ENCODE measurements at regions not wholly inside any gene's neighbourhood (a gene's known extent, or its start where the extent isn't known, plus 50 kb on each side); places are given as distances from the start of the nearest gene placed in this dataset.
"Not testable (repeated sequence)": the region's sequence is repeated elsewhere in the genome, so short reads cannot be mapped to it uniquely, and the experiment has no call there.

- not testable (repeated sequence) for DNase-seq (ENCODE audit: low spot score)
These were observed 176.8 kb downstream of the CDC14C start for GRCh38 chr7:49100908-49101740.

- DNase-seq (ENCODE audit: low spot score): no peak
These were observed 178.1 kb downstream of the CDC14C start for GRCh38 chr7:49102411-49102810.

- DNase-seq (ENCODE audit: low spot score): no peak
These were observed 187.4 kb downstream of the CDC14C start for GRCh38 chr7:49111706-49112105.

- no peak for DNase-seq (ENCODE audit: low spot score)
These were observed 187.9 kb downstream of the CDC14C start for GRCh38 chr7:49112222-49112621.

- DNase-seq (ENCODE audit: low spot score): no peak
These were observed 188.3 kb downstream of the CDC14C start for GRCh38 chr7:49112647-49113046.

- DNase-seq (ENCODE audit: low spot score): no peak
These were observed 195.4 kb downstream of the CDC14C start for GRCh38 chr7:49119706-49120105.

- no peak for DNase-seq (ENCODE audit: low spot score)
These were observed 200.9 kb downstream of the CDC14C start for GRCh38 chr7:49125246-49125645.

- DNase-seq (ENCODE audit: low spot score): peak; percentile 82
These were observed 203.1 kb downstream of the CDC14C start for GRCh38 chr7:49127359-49127913.

- no peak for DNase-seq (ENCODE audit: low spot score)
These were observed 213.6 kb downstream of the CDC14C start for GRCh38 chr7:49137978-49138377.

GRCh38 chr7:49150486-49150885 lies 226.1 kb downstream of the CDC14C start:
- no peak for DNase-seq (ENCODE audit: low spot score)

GRCh38 chr7:49151146-49151545 lies 226.8 kb downstream of the CDC14C start:
- DNase-seq (ENCODE audit: low spot score): no peak

GRCh38 chr7:49158321-49158720 lies 234.0 kb downstream of the CDC14C start:
- DNase-seq (ENCODE audit: low spot score): no peak

GRCh38 chr7:49159536-49159935 lies 235.2 kb downstream of the CDC14C start:
- no peak for DNase-seq (ENCODE audit: low spot score)

GRCh38 chr7:49166441-49166840 lies 242.1 kb downstream of the CDC14C start:
- DNase-seq (ENCODE audit: low spot score): peak; percentile 39

- no peak for DNase-seq (ENCODE audit: low spot score)
These were observed 248.3 kb downstream of the CDC14C start for GRCh38 chr7:49172639-49173038.

GRCh38 chr7:49174396-49174795 lies 250.0 kb downstream of the CDC14C start:
- DNase-seq (ENCODE audit: low spot score): peak; percentile 78

GRCh38 chr7:49187543-49188268 lies 263.4 kb downstream of the CDC14C start:
- peak; percentile 36 for DNase-seq (ENCODE audit: low spot score)

- DNase-seq (ENCODE audit: low spot score): no peak
These were observed 304.2 kb downstream of the CDC14C start for GRCh38 chr7:49228426-49229098.

- no peak for DNase-seq (ENCODE audit: low spot score)
These were observed 304.9 kb downstream of the CDC14C start for GRCh38 chr7:49229246-49229645.

- no peak for DNase-seq (ENCODE audit: low spot score)
These were observed 319.2 kb downstream of the CDC14C start for GRCh38 chr7:49243521-49243920.

GRCh38 chr7:49244543-49244942 lies 320.2 kb downstream of the CDC14C start:
- DNase-seq (ENCODE audit: low spot score): no peak

- no peak for DNase-seq (ENCODE audit: low spot score)
These were observed 320.7 kb downstream of the CDC14C start for GRCh38 chr7:49245062-49245461.
